ENCODE measurements at regions not wholly inside any gene's neighbourhood (a gene's known extent, or its start where the extent isn't known, plus 50 kb on each side); places are given as distances from the start of the nearest gene placed in this dataset.
A peak's percentile ranks its signal among the peaks of the same experiment; 100 is the strongest.

GRCh38 chr2:14910654-14911053 is 278.1 kb downstream of the LRATD1 start:
- no peaks in the 10 kb centered on the region for H4K20me1 ChIP-seq (ENCODE audit: insufficient read depth)
- no peak for TF ChIP-seq MXI1 (IDR thresholded peaks at IDR 0.05; ENCODE audit: low read depth, low read length)
- TF ChIP-seq FOSL2 (IDR thresholded peaks at IDR 0.05; ENCODE audit: borderline replicate concordance, low read depth) = no peak
- no peak for TF ChIP-seq EZH2phosphoT487 (IDR thresholded peaks at IDR 0.05; ENCODE audit: borderline replicate concordance, low read depth)
- no peak for TF ChIP-seq USF2 (IDR thresholded peaks at IDR 0.05; ENCODE audit: borderline replicate concordance, low read depth, low read length)
- 0 out of 4 replicates have a peak, but pooled peaks of 1 of the 2 experiments have one; percentile 20 for TF ChIP-seq EP300 (IDR thresholded peaks at IDR 0.05; ENCODE audit: borderline replicate concordance in 1 of 2, low read depth in 1 of 2, low read length in 1 of 2)
- no peak overlapping the region for H3K4me2 ChIP-seq
- ChIA-PET CTCF (interaction anchor here (1.1 to 1.9 kb wide), 4 partner anchors 9 to 276 kb away, joined by 3 to 6 read pairs (median 4); no protein-coding TSS in a partner anchor), POLR2A (no interaction called here)
- no peak for DNase-seq
- H3F3A ChIP-seq (replicated peaks; ENCODE audit: insufficient read depth) = no peaks in the 10 kb centered on the region
- H2AFZ ChIP-seq (ENCODE audit: low read depth) = no peak overlapping the region
- H3K4me3 ChIP-seq (ENCODE audit: low read depth in 2 of 2, low read length in 1 of 2) = no peak overlapping the region
- no peaks in the 10 kb centered on the region for H3K27me3 ChIP-seq (ENCODE audit: insufficient read depth)
- no peaks in the 10 kb centered on the region for H3K36me3 ChIP-seq (replicated peaks in 1 of 2; ENCODE audit: control insufficient read depth in 1 of 2, insufficient read depth in 2 of 2, low read length in 1 of 2)
- H3K27ac ChIP-seq (ENCODE audit: low read depth in 2 of 2, low read length in 1 of 2) = no peak overlapping the region; a peak in 1 of 4 replicates
- H3K9me2 ChIP-seq = no peaks in the 10 kb centered on the region
- WGBS (ENCODE audit: low lambda C conversion rate) = 23% methylated on average over 2 of the region's 2 CpGs
- H3K9me3 ChIP-seq = no peaks in the 10 kb centered on the region
- H3K79me2 ChIP-seq (ENCODE audit: insufficient read depth) = no peaks in the 10 kb centered on the region
- no peak overlapping the region for H3K9ac ChIP-seq
- peaks cover 0 to 21% of the 10 kb centered on the region in 2 experiments; a peak in 2 of 4 replicates for H3K4me1 ChIP-seq (ENCODE audit: control insufficient read depth in 1 of 2, insufficient read depth in 2 of 2, low read depth in 1 of 2, low read length in 1 of 2)

GRCh38 chr2:14915983-14916382 is 283.5 kb downstream of the LRATD1 start:
- no peaks in the 10 kb centered on the region for H3K79me2 ChIP-seq (ENCODE audit: insufficient read depth)
- H3K4me1 ChIP-seq (ENCODE audit: control insufficient read depth in 1 of 2, insufficient read depth in 2 of 2, low read depth in 1 of 2, low read length in 1 of 2) = peaks cover 0 to 3% of the 10 kb centered on the region in 2 experiments; a peak in 1 of 4 replicates
- ChIA-PET POLR2A (no interaction called here), CTCF (interaction anchor here (0.6 to 1.8 kb wide), 3 partner anchors 9 to 661 kb away, joined by 3 to 7 read pairs (median 3); no protein-coding TSS in a partner anchor)
- peak overlapping the region in 1 of 2 experiments; percentile 47; a peak in 1 of 4 replicates for H3K27ac ChIP-seq (ENCODE audit: low read depth in 2 of 2, low read length in 1 of 2)
- no peak overlapping the region for H3K4me2 ChIP-seq
- DNase-seq = peak; percentile 27
- H3K9me3 ChIP-seq = no peaks in the 10 kb centered on the region
- no peak overlapping the region for H3K9ac ChIP-seq
- H3K27me3 ChIP-seq (ENCODE audit: insufficient read depth) = no peaks in the 10 kb centered on the region
- no peak overlapping the region for H2AFZ ChIP-seq (ENCODE audit: low read depth)
- H3K9me2 ChIP-seq = no peaks in the 10 kb centered on the region
- 4% methylated on average over 4 of the region's 4 CpGs for WGBS (ENCODE audit: low lambda C conversion rate)
- H3F3A ChIP-seq (replicated peaks; ENCODE audit: insufficient read depth) = no peaks in the 10 kb centered on the region
- no peaks in the 10 kb centered on the region for H3K36me3 ChIP-seq (replicated peaks in 1 of 2; ENCODE audit: control insufficient read depth in 1 of 2, insufficient read depth in 2 of 2, low read length in 1 of 2)
- H4K20me1 ChIP-seq (ENCODE audit: insufficient read depth) = no peaks in the 10 kb centered on the region
- H3K4me3 ChIP-seq (ENCODE audit: low read depth in 2 of 2, low read length in 1 of 2) = no peak overlapping the region
- TF ChIP-seq RCOR1 (IDR thresholded peaks at IDR 0.05; ENCODE audit: low read length) = peak; percentile 50; the same call in 1 of the 2 replicates
- TF ChIP-seq USF2 (IDR thresholded peaks at IDR 0.05; ENCODE audit: borderline replicate concordance, low read depth, low read length) = no peak
- TF ChIP-seq MXI1 (IDR thresholded peaks at IDR 0.05; ENCODE audit: low read depth, low read length) = no peak
- peak; percentile 58; the same call in 1 of the 2 replicates for TF ChIP-seq FOXJ3 (CRISPR knock-in tag; IDR thresholded peaks at IDR 0.05)
- TF ChIP-seq GATA2 (CRISPR knock-in tag; IDR thresholded peaks at IDR 0.05) = peak; percentile 78
- no peak for TF ChIP-seq JUND (IDR thresholded peaks at IDR 0.05)
- peak in 1 of 2 experiments; percentile 76; a peak in 2 of 4 replicates for TF ChIP-seq EP300 (IDR thresholded peaks at IDR 0.05; ENCODE audit: borderline replicate concordance in 1 of 2, low read depth in 1 of 2, low read length in 1 of 2)
- TF ChIP-seq TCF12 (IDR thresholded peaks at IDR 0.05) = no peak

All from SK-N-SH (cell line).